Fibroblast of skin of abdomen (primary cell): ENCODE measurements at regions not wholly inside any gene's neighbourhood (a gene's known extent, or its start where the extent isn't known, plus 50 kb on each side); places are given as distances from the start of the nearest gene placed in this dataset.

Experiments
- DNase-seq: peaks from one replicate; pipeline ENCODE4 v3.0.0-alpha.2; 2013

- no peak for DNase-seq
These were observed 71.2 kb upstream of the FAM20C start for GRCh38 chr7:121002-121785.

- DNase-seq = no peak
These were observed 69.1 kb upstream of the FAM20C start for GRCh38 chr7:123237-123636.

- DNase-seq = no peak
These were observed 68.0 kb upstream of the FAM20C start for GRCh38 chr7:124130-124949.

- no peak for DNase-seq
These were observed 67.3 kb upstream of the FAM20C start for GRCh38 chr7:125061-125475.

GRCh38 chr7:125661-126060 lies 66.7 kb upstream of the FAM20C start:
- no peak for DNase-seq

- no peak for DNase-seq
These were observed 66.0 kb upstream of the FAM20C start for GRCh38 chr7:126368-126767.

GRCh38 chr7:127064-127598 lies 65.2 kb upstream of the FAM20C start:
- DNase-seq = no peak

- no peak for DNase-seq
These were observed 63.9 kb upstream of the FAM20C start for GRCh38 chr7:128171-129080.

- no peak for DNase-seq
These were observed 62.8 kb upstream of the FAM20C start for GRCh38 chr7:129366-130221.

GRCh38 chr7:130222-130572 lies 62.2 kb upstream of the FAM20C start:
- no peak for DNase-seq

GRCh38 chr7:130875-131780 lies 61.2 kb upstream of the FAM20C start:
- DNase-seq = no peak

GRCh38 chr7:131781-132482 lies 60.4 kb upstream of the FAM20C start:
- DNase-seq = peak; percentile 20

GRCh38 chr7:132899-133298 lies 59.5 kb upstream of the FAM20C start:
- no peak for DNase-seq

- no peak for DNase-seq
These were observed 58.9 kb upstream of the FAM20C start for GRCh38 chr7:133470-133869.

GRCh38 chr7:134029-134428 lies 58.3 kb upstream of the FAM20C start:
- no peak for DNase-seq

- no peak for DNase-seq
These were observed 57.7 kb upstream of the FAM20C start for GRCh38 chr7:134561-135256.

GRCh38 chr7:135257-135653 lies 57.1 kb upstream of the FAM20C start:
- DNase-seq = no peak

- DNase-seq = no peak
These were observed 56.4 kb upstream of the FAM20C start for GRCh38 chr7:135731-136645.
